ENCODE measurements at regions not wholly inside any gene's neighbourhood (a gene's known extent, or its start where the extent isn't known, plus 50 kb on each side); places are given as distances from the start of the nearest gene placed in this dataset.

DNA sequence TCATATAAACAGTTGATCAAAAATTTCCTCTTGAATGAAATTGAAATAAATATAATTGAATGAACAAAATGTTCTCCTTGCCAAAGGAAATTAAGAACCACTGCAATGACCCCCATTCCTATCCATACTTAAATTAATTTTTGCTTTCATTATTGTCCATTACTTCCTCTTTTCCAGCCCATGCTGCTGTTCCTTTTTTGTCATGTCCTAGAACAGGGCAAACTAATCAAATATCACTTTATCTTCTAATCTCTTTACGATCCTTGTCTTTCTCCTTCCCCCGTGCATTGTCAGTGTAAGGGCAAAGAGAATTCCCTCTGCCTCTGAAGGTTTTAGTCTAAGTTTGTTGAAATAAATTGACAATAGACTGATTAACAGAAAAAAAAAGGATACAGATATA is 203.0 kb downstream of the CENPC start:
- DNase-seq (ENCODE audit: unreplicated experiment) = no peak
- ChIA-PET POLR2A (no interaction called here), CTCF (no interaction called here)
- Mint-ChIP-seq H3K9me3 (ENCODE audit: unreplicated experiment) (no peaks in the 10 kb centered on the region), H3K36me3 (ENCODE audit: insufficient read depth, unreplicated experiment) (no peaks in the 10 kb centered on the region), H3K4me3 (ENCODE audit: unreplicated experiment) (no peak overlapping the region), H3K4me1 (ENCODE audit: insufficient read depth, unreplicated experiment) (no peaks in the 10 kb centered on the region), H3K27me3 (ENCODE audit: insufficient read depth, unreplicated experiment) (no peaks in the 10 kb centered on the region), H3K27ac (ENCODE audit: low read depth, unreplicated experiment) (no peak overlapping the region)
- intact Hi-C loops (cut with micrococcal nuclease) = no loop called here
- no TSS peak for BruUV-seq (replicated peaks)
- TF ChIP-seq, protein P1, sequence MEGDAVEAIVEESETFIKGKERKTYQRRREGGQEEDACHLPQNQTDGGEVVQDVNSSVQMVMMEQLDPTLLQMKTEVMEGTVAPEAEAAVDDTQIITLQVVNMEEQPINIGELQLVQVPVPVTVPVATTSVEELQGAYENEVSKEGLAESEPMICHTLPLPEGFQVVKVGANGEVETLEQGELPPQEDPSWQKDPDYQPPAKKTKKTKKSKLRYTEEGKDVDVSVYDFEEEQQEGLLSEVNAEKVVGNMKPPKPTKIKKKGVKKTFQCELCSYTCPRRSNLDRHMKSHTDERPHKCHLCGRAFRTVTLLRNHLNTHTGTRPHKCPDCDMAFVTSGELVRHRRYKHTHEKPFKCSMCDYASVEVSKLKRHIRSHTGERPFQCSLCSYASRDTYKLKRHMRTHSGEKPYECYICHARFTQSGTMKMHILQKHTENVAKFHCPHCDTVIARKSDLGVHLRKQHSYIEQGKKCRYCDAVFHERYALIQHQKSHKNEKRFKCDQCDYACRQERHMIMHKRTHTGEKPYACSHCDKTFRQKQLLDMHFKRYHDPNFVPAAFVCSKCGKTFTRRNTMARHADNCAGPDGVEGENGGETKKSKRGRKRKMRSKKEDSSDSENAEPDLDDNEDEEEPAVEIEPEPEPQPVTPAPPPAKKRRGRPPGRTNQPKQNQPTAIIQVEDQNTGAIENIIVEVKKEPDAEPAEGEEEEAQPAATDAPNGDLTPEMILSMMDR (IDR thresholded peaks at IDR 0.05; ENCODE audit: unreplicated experiment) = no peak

DNA sequence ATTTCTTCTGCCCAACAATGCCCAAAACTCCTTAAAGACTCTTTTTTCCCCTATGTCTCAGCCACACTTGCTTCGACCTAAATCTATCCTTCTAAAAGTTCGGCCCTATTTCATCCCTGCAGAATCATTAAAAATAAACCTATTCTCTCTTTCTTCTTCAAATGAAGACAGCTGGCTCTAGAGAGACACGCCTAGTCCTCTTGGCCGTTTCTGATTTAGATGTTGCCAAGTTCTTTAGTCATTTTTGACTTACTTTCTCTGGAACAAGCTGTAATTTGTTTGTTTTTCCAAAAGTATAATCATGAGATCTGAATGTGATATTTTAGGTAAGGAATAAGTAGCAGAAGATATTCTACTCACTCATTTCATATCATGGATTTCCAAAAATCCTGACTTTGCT is 211.6 kb downstream of the CENPC start:
- intact Hi-C loops (cut with micrococcal nuclease) = no loop called here

DNA sequence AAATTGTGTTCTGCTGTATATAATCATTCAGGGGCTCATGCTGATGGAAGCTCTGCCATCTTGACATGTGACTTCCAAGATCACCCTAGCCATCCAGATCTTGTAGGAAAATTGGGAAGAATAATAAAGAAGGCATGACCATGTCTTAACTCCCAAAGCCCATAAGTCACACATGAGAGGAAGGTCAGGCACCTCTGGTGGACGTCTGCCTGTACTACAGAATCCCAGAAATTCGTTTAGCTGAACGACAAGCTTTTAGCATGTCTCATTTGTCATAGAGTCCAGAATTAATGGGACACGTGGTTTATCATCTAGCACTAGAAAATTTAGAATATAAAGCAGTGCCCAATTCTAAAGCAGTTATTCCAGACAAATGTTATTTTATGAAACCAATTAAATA is 212.7 kb downstream of the CENPC start:
- Mint-ChIP-seq H3K27me3 (ENCODE audit: insufficient read depth, unreplicated experiment) (peaks cover 15% of the 10 kb centered on the region), H3K27ac (ENCODE audit: low read depth, unreplicated experiment) (no peak overlapping the region), H3K36me3 (ENCODE audit: insufficient read depth, unreplicated experiment) (peaks cover 7% of the 10 kb centered on the region), H3K9me3 (ENCODE audit: unreplicated experiment) (no peaks in the 10 kb centered on the region), H3K4me3 (ENCODE audit: unreplicated experiment) (no peak overlapping the region), H3K4me1 (ENCODE audit: insufficient read depth, unreplicated experiment) (peaks cover 14% of the 10 kb centered on the region)
- intact Hi-C loops (cut with micrococcal nuclease) = no loop called here
- ChIA-PET CTCF (interaction anchor here (1.0 to 3.0 kb wide), 4 partner anchors 12 to 245 kb away, joined by 3 to 18 read pairs (median 10); no protein-coding TSS in a partner anchor), POLR2A (no interaction called here)
- peak; percentile 33 for DNase-seq (ENCODE audit: unreplicated experiment)
- BruUV-seq (replicated peaks) = no TSS peak
- TF ChIP-seq, protein P1 (IDR thresholded peaks at IDR 0.05; ENCODE audit: unreplicated experiment) = peak; percentile 27

More for the DNA sequence above, 211.6 kb downstream of the CENPC start:
- H3K36me3 Mint-ChIP-seq (ENCODE audit: insufficient read depth, unreplicated experiment) = peaks cover 7% of the 10 kb centered on the region
- ChIA-PET POLR2A (no interaction called here), CTCF (interaction anchor here (0.6 to 3.0 kb wide), 5 partner anchors 10 to 671 kb away, joined by 3 to 18 read pairs (median 5); no protein-coding TSS in a partner anchor)
- no peak overlapping the region for H3K4me3 Mint-ChIP-seq (ENCODE audit: unreplicated experiment)
- H3K27me3 Mint-ChIP-seq (ENCODE audit: insufficient read depth, unreplicated experiment) = peaks cover 6% of the 10 kb centered on the region
- H3K27ac Mint-ChIP-seq (ENCODE audit: low read depth, unreplicated experiment) = peak overlapping the region; percentile 20
- peaks cover 12% of the 10 kb centered on the region for H3K4me1 Mint-ChIP-seq (ENCODE audit: insufficient read depth, unreplicated experiment)
- TF ChIP-seq, protein P1 (IDR thresholded peaks at IDR 0.05; ENCODE audit: unreplicated experiment) = no peak
- BruUV-seq (replicated peaks) = no TSS peak
- peak; percentile 6 for DNase-seq (ENCODE audit: unreplicated experiment)
- no peaks in the 10 kb centered on the region for H3K9me3 Mint-ChIP-seq (ENCODE audit: unreplicated experiment)

DNA sequence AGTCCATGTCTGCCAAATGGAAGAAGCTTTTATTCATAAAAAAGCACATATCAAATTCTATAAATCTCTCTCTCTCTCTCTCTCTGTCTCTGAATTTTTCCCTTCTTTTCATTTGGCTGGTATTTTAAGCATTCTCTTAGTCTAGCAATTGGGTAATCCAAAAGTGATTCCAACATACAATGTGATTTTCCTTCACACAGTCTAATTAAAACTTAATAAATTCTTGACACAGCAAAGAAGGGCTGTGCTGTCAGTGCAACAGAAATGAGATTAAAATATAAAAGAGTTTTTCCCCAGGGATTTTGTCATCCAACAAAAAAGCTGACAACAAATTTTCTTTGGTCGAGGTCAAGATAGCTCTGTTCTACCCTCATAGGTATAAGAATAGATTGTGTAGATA is 216.9 kb downstream of the CENPC start:
- no peak for DNase-seq (ENCODE audit: unreplicated experiment)
- Mint-ChIP-seq H3K27me3 (ENCODE audit: insufficient read depth, unreplicated experiment) (peaks cover 15% of the 10 kb centered on the region), H3K4me3 (ENCODE audit: unreplicated experiment) (no peak overlapping the region), H3K27ac (ENCODE audit: low read depth, unreplicated experiment) (no peak overlapping the region), H3K4me1 (ENCODE audit: insufficient read depth, unreplicated experiment) (peaks cover 8% of the 10 kb centered on the region), H3K36me3 (ENCODE audit: insufficient read depth, unreplicated experiment) (no peaks in the 10 kb centered on the region), H3K9me3 (ENCODE audit: unreplicated experiment) (no peaks in the 10 kb centered on the region)
- BruUV-seq (replicated peaks) = no TSS peak
- POLR2A ChIA-PET = no interaction called here
- CTCF ChIA-PET = interaction anchor here (0.6 to 2.3 kb wide), 11 partner anchors 9 to 1912 kb away, joined by 3 to 10 read pairs (median 4); no protein-coding TSS in a partner anchor
- intact Hi-C loops (cut with micrococcal nuclease) = loop anchor here (5.0 to 10.0 kb wide), 2 partner anchors 64 to 554 kb away; no protein-coding TSS in a partner anchor
- TF ChIP-seq, protein P1 (IDR thresholded peaks at IDR 0.05; ENCODE audit: unreplicated experiment) = no peak
